IMR-90 (cell line): ENCODE measurements at regions not wholly inside any gene's neighbourhood (a gene's known extent, or its start where the extent isn't known, plus 50 kb on each side); places are given as distances from the start of the nearest gene placed in this dataset.
"Not testable (repeated sequence)": the region's sequence is repeated elsewhere in the genome, so short reads cannot be mapped to it uniquely, and the experiment has no call there.

ENCODE experiments used
- ATAC-seq: fragments of 200-7000 bp; cut with Tn5 transposase; 2 replicates; pipeline ENCODE4 v1.9.1; 2020; ENCODE audit warnings: low read depth, mild to moderate bottlenecking, moderate library complexity
- BruUV-seq: library from RNA; stranded (reverse); fragments of 400-500 nt; replicated peaks from 2 replicates; lab custom pipeline; 2021; lab: Mats Ljungman, UMichigan
- CTCF ChIA-PET: fragments of 300-600 bp; formaldehyde crosslinking; extraction: SDS; loops from one replicate; lab custom pipeline; 2021; ENCODE audit warnings: antibody characterized with exemption; lab: Yijun Ruan, JAX
- POLR2A ChIA-PET: fragments of 300-600 bp; sonication (Branson Sonifier 250); formaldehyde crosslinking; loops from one replicate; lab custom pipeline; 2022; ENCODE audit warnings: antibody characterized with exemption; ENCODE audit not compliant: unreplicated experiment; lab: Charles Lee
- DNase-seq: peaks from one replicate; pipeline ENCODE4 v3.0.0; 2013
- H2AFZ ChIP-seq: replicated peaks from 2 replicates; pipeline ENCODE3; 2013; ENCODE audit warnings: low read length, mild to moderate bottlenecking; ENCODE audit not compliant: poor library complexity
- H2AK5ac ChIP-seq: 2 replicates; pipeline ENCODE4 v1.6.1; 2013; ENCODE audit warnings: low read depth, low read length, inconsistent platforms
- H2AK9ac ChIP-seq: replicated peaks from 2 replicates; pipeline ENCODE3; 2013; ENCODE audit warnings: mild to moderate bottlenecking, low read depth, low read length, moderate library complexity; ENCODE audit not compliant: poor library complexity
- H2BK120ac ChIP-seq: 2 replicates; pipeline ENCODE4 v1.6.1; 2013; ENCODE audit warnings: low read depth, low read length, inconsistent platforms
- H2BK15ac ChIP-seq: 3 replicates; pipeline ENCODE4 v1.6.1; 2013; ENCODE audit warnings: low read depth, low read length, inconsistent platforms
- H2BK20ac ChIP-seq: 2 replicates; pipeline ENCODE4 v1.6.1; 2013; ENCODE audit warnings: low read depth, mild to moderate bottlenecking, inconsistent platforms, low read length, moderate library complexity
- H2BK5ac ChIP-seq: 2 replicates; pipeline ENCODE4 v1.6.1; 2013; ENCODE audit warnings: mild to moderate bottlenecking, low read depth, low read length, inconsistent platforms; ENCODE audit not compliant: poor library complexity, severe bottlenecking
- H3K14ac ChIP-seq: replicated peaks from 2 replicates; pipeline ENCODE4 v1.6.1; 2013; ENCODE audit warnings: low read depth, low read length, inconsistent platforms
- H3K18ac ChIP-seq: 2 replicates; pipeline ENCODE4 v1.6.1; 2013; ENCODE audit warnings: low read depth, low read length, control low read depth
- H3K23ac ChIP-seq: 2 replicates; pipeline ENCODE4 v1.6.1; 2013; ENCODE audit warnings: low read depth, low read length, inconsistent platforms
- H3K27ac ChIP-seq: 2 replicates; pipeline ENCODE4 v1.5.1; 2013; ENCODE audit warnings: mild to moderate bottlenecking, control low read depth, low read length; ENCODE audit not compliant: insufficient read depth
- H3K27me3 ChIP-seq: 2 replicates; pipeline ENCODE4 v1.6.1; 2013; ENCODE audit warnings: low read length; ENCODE audit not compliant: control insufficient read depth, insufficient read depth
- H3K36me3 ChIP-seq: 2 replicates; pipeline ENCODE4 v1.6.1; 2013; ENCODE audit warnings: low read length, mixed read lengths; ENCODE audit not compliant: control insufficient read depth, insufficient read depth
- H3K4ac ChIP-seq: 2 replicates; pipeline ENCODE4 v1.6.1; 2013; ENCODE audit warnings: low read depth, low read length, inconsistent platforms
- H3K4me1 ChIP-seq: 2 replicates; pipeline ENCODE4 v1.6.1; 2013; ENCODE audit warnings: low read length, mixed read lengths; ENCODE audit not compliant: control insufficient read depth, insufficient read depth
- H3K4me2 ChIP-seq: 2 replicates; pipeline ENCODE4 v1.6.1; 2013; ENCODE audit warnings: low read depth, mild to moderate bottlenecking, control low read depth, low read length, moderate library complexity
- H3K4me3 ChIP-seq: 2 replicates; pipeline ENCODE4 v1.5.1; 2013; ENCODE audit warnings: low read depth, mild to moderate bottlenecking, control low read depth, low read length, moderate library complexity; ENCODE audit not compliant: insufficient read depth
- H3K56ac ChIP-seq: 2 replicates; pipeline ENCODE4 v1.6.1; 2013; ENCODE audit warnings: low read length, inconsistent platforms; ENCODE audit not compliant: insufficient read depth; ENCODE audit errors: extremely low read depth
- H3K79me1 ChIP-seq, 2 experiments: 2 replicates each; pipeline ENCODE4 v1.6.1; 2013; ENCODE audit warnings: low read length in 2 of 2, inconsistent platforms in 1 of 2, low read depth in 1 of 2
- H3K9ac ChIP-seq: 2 replicates; pipeline ENCODE4 v1.6.1; 2013; ENCODE audit warnings: low read depth, low read length, control low read depth
- H3K9me1 ChIP-seq: 2 replicates; pipeline ENCODE4 v1.6.1; 2013; ENCODE audit warnings: low read length, inconsistent platforms; ENCODE audit not compliant: insufficient read depth
- H3K9me3 ChIP-seq: 2 replicates; pipeline ENCODE4 v1.6.1; 2013; ENCODE audit warnings: low read length; ENCODE audit not compliant: control insufficient read depth, insufficient read depth
- H4K20me1 ChIP-seq: 2 replicates; pipeline ENCODE4 v1.6.1; 2013; ENCODE audit warnings: low read length, inconsistent platforms; ENCODE audit not compliant: insufficient read depth
- H4K5ac ChIP-seq: 2 replicates; pipeline ENCODE4 v1.6.1; 2013; ENCODE audit warnings: mild to moderate bottlenecking, low read depth, low read length, control low read depth
- H4K8ac ChIP-seq, 2 experiments: 2 replicates each; pipeline ENCODE4 v1.6.1; 2013; ENCODE audit warnings: low read depth in 2 of 2, low read length in 2 of 2, control low read depth in 1 of 2, inconsistent platforms in 1 of 2
- H4K91ac ChIP-seq: 2 replicates; pipeline ENCODE4 v1.6.1; 2013; ENCODE audit warnings: low read depth, low read length, inconsistent platforms; ENCODE audit not compliant: insufficient read depth
- BHLHE40 ChIP-seq: fragments of 150-350 bp; IDR thresholded peaks from 2 replicates; pipeline ENCODE4 v1.6.1; 2016; ENCODE audit warnings: mild to moderate bottlenecking, low read depth, low read length
- FOS ChIP-seq: fragments of 150-350 bp; IDR thresholded peaks from 2 replicates; pipeline ENCODE4 v1.6.1; 2016; ENCODE audit warnings: low read depth, low read length
- MAFK ChIP-seq: IDR thresholded peaks from 2 replicates; pipeline ENCODE4 v1.6.1; 2012; ENCODE audit warnings: low read depth, low read length, improper control_type of control experiment
- MAZ ChIP-seq: IDR thresholded peaks from 2 replicates; pipeline ENCODE4 v1.6.1; 2012; ENCODE audit warnings: low read depth, mild to moderate bottlenecking, low read length, improper control_type of control experiment, moderate library complexity, borderline replicate concordance
- MXI1 ChIP-seq: IDR thresholded peaks from 2 replicates; pipeline ENCODE4 v1.6.1; 2012; ENCODE audit warnings: low read depth, mild to moderate bottlenecking, low read length, moderate library complexity, borderline replicate concordance
- NFE2L2 ChIP-seq: fragments of 150-350 bp; IDR thresholded peaks from 2 replicates; pipeline ENCODE4 v1.6.1; 2016; ENCODE audit warnings: low read depth, mild to moderate bottlenecking, low read length
- POLR2A ChIP-seq: IDR thresholded peaks from 2 replicates; pipeline ENCODE4 v1.6.1; 2012; ENCODE audit warnings: mild to moderate bottlenecking, low read depth, low read length
- RAD21 ChIP-seq: IDR thresholded peaks from 2 replicates; pipeline ENCODE4 v1.6.1; 2012; ENCODE audit warnings: low read length, improper control_type of control experiment
- SMC3 ChIP-seq: fragments of 150-350 bp; IDR thresholded peaks from 2 replicates; pipeline ENCODE4 v1.6.1; 2016; ENCODE audit warnings: low read depth, mild to moderate bottlenecking, antibody characterized with exemption, low read length, moderate library complexity
- whole genome bisulfite sequencing, 2 experiments: methylation state at CpG; one replicate each; pipeline versions ENCODE4 v1.1.5 to v1.1.7; 2013; ENCODE audit warnings: missing lambda C conversion rate in 2 of 2; ENCODE audit not compliant: insufficient read length in 1 of 2; ENCODE audit errors: extremely low coverage in 2 of 2; 5-methylcytosine and 5-hydroxymethylcytosine counted together
- dilution Hi-C: fragments of 300-500 bp; cut with HindIII; formaldehyde crosslinking; loops from one replicate; pipeline ENCODE4 v1.14.3; 2018; ENCODE audit warnings: low sequenced_read_pairs; ENCODE audit not compliant: unreplicated experiment
- in situ Hi-C: fragments of 300-500 bp; cut with MboI; formaldehyde crosslinking; loops from 3 replicates; pipeline ENCODE4 v1.14.3; 2019; ENCODE audit warnings: low sequenced_read_pairs, inconsistent platforms, mixed read lengths
- intact Hi-C: fragments of 100-400 bp; cut with micrococcal nuclease; formaldehyde crosslinking; loops from 2 replicates; pipeline ENCODE4 v1.10.0; 2022
- TF ChIP-seq, protein P1 (sequence below): fragments of 150-350 bp; IDR thresholded peaks from 2 replicates; pipeline ENCODE4 v1.6.1; 2016; ENCODE audit warnings: low read depth, mild to moderate bottlenecking, low read length, moderate library complexity, borderline replicate concordance

DNA sequence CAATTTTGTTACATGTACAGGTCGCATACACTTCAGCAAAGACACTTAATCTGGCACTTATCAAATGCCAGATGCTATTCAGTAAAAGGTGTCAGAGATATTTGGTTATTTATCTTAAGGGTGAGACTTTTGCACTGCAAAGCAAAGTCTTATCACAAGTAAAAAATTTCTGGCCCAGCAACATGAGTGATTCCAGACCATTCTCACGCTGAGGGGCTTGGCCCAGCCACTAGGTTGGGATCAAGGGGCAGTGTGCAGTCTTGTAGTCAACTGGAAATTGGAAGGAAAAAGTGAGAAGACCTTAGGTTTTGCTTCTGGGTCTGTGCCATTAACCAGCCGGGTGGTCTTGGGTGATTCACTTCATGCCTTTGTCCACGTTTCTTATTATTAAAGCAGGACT is 181.6 kb downstream of the RNF144A start:
- no CpG with 5 or more reads among the region's 4 CpGs for WGBS, 2 experiments

DNA sequence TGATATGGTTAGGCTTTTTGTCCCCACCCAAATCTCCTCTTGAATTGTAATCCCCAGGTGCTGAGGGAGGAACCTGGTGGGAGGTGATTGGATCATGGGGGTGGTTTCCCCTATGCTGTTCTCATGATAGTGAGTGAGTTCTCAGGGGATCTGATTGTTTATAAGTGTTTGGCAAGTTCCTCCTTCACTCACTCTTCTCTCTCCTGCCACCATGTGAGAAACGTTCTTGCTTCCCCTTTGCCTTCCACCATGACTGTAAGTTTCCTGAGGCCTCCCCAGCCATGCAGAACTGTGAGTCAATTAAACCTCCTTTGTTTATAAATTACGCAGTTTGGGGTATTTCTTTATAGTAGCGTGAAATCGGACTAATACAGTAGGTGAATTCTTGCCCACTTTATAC is 182.5 kb downstream of the RNF144A start:
- intact Hi-C loops, H3K4me3 ChIP-seq, H3K36me3 ChIP-seq, H2AFZ ChIP-seq, H4K8ac ChIP-seq, H3K27me3 ChIP-seq, H4K91ac ChIP-seq, H3K4me2 ChIP-seq, H3K56ac ChIP-seq, H3K27ac ChIP-seq, H4K5ac ChIP-seq, H2AK9ac ChIP-seq, DNase-seq, H3K79me1 ChIP-seq, CTCF ChIA-PET, H3K9me1 ChIP-seq, dilution Hi-C loops, H3K18ac ChIP-seq, H2BK15ac ChIP-seq, H3K4ac ChIP-seq, H2AK5ac ChIP-seq, H3K23ac ChIP-seq, H2BK20ac ChIP-seq, H3K4me1 ChIP-seq, H2BK5ac ChIP-seq, H3K9ac ChIP-seq, H3K9me3 ChIP-seq, H2BK120ac ChIP-seq, ATAC-seq, H3K14ac ChIP-seq, POLR2A ChIA-PET, BruUV-seq, H4K20me1 ChIP-seq: not testable (repeated sequence)
- in situ Hi-C loops: loop anchor here (25.0 kb wide), 1 partner anchor 1588 kb away; the partner anchor contains the start of gene ID2
- WGBS, 2 experiments: no CpG with 5 or more reads among the region's 4 CpGs

More for the DNA sequence above, 181.6 kb downstream of the RNF144A start:
- Histone ChIP-seq H3K27ac (no peak overlapping the region), H3K4me2 (no peak overlapping the region), H3K9ac (no peak overlapping the region), H2BK15ac (no peak overlapping the region), H4K8ac (no peak overlapping the region), H2BK5ac (no peak overlapping the region), H2AFZ (no peak overlapping the region), H3K23ac (no peak overlapping the region), H4K20me1 (no peaks in the 10 kb centered on the region), H3K36me3 (no peaks in the 10 kb centered on the region), H4K91ac (no peak overlapping the region), H3K4me3 (no peak overlapping the region), H3K56ac (no peak overlapping the region), H2AK5ac (no peak overlapping the region), H3K9me3 (no peaks in the 10 kb centered on the region), H2AK9ac (no peak overlapping the region), H2BK120ac (no peak overlapping the region), H2BK20ac (no peak overlapping the region), H3K4me1 (no peaks in the 10 kb centered on the region), H4K5ac (no peak overlapping the region), H3K4ac (no peak overlapping the region), H3K18ac (no peak overlapping the region), H3K27me3 (no peaks in the 10 kb centered on the region), H3K14ac (no peak overlapping the region), H3K79me1 (no peaks in the 10 kb centered on the region), H3K9me1 (no peaks in the 10 kb centered on the region)
- no TSS peak for BruUV-seq
- ATAC-seq (no peak), DNase-seq (no peak)
- in situ Hi-C loops: no loop called here
- TF ChIP-seq POLR2A (no peak), SMC3 (no peak), RAD21 (no peak), FOS (no peak), MAFK (no peak), MAZ (no peak), NFE2L2 (no peak), MXI1 (no peak), BHLHE40 (no peak)
- TF ChIP-seq, protein P1, sequence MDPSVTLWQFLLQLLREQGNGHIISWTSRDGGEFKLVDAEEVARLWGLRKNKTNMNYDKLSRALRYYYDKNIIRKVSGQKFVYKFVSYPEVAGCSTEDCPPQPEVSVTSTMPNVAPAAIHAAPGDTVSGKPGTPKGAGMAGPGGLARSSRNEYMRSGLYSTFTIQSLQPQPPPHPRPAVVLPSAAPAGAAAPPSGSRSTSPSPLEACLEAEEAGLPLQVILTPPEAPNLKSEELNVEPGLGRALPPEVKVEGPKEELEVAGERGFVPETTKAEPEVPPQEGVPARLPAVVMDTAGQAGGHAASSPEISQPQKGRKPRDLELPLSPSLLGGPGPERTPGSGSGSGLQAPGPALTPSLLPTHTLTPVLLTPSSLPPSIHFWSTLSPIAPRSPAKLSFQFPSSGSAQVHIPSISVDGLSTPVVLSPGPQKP: no peak
- intact Hi-C loops: no loop called here
- ChIA-PET CTCF (no interaction called here), POLR2A (no interaction called here)
- dilution Hi-C loops: no loop called here
